K562 (cell line): ENCODE measurements at regions not wholly inside any gene's neighbourhood (a gene's known extent, or its start where the extent isn't known, plus 50 kb on each side); places are given as distances from the start of the nearest gene placed in this dataset.

Experiments used
- E4F1 ChIP-seq: fragments of 250-450 bp; sonication (Bioruptor Pico); IDR thresholded peaks from 2 replicates; pipeline ENCODE4 v1.5.0; 2021; ENCODE audit warnings: mild to moderate bottlenecking, borderline replicate concordance
- GATA2 ChIP-seq: sonication (generic); formaldehyde crosslinking; IDR thresholded peaks from 2 replicates; pipeline ENCODE4 v1.4.0; 2020; ENCODE audit warnings: mild to moderate bottlenecking, missing genetic modification reagents
- GTF2A2 ChIP-seq: IDR thresholded peaks from 2 replicates; pipeline ENCODE4 v1.6.1; 2016; ENCODE audit warnings: mild to moderate bottlenecking, missing genetic modification characterization, missing compliant biosample characterization
- MECOM ChIP-seq: fragments of 250-450 bp; sonication (Bioruptor Pico); IDR thresholded peaks from 2 replicates; pipeline ENCODE4 v1.8.0; 2022; ENCODE audit warnings: inconsistent platforms
- MTF1 ChIP-seq: fragments of 250-450 bp; sonication (Bioruptor Pico); IDR thresholded peaks from 2 replicates; pipeline ENCODE4 v1.9.0; 2021; ENCODE audit warnings: moderate library complexity, mild to moderate bottlenecking, inconsistent platforms, borderline replicate concordance
- SIN3A ChIP-seq, 2 experiments: fragments of 150-350 bp in 1 of 2; IDR thresholded peaks; 2 replicates each; pipeline ENCODE4 v1.6.1; 2011 to 2016; ENCODE audit warnings: borderline replicate concordance in 2 of 2, low read depth in 2 of 2, low read length in 2 of 2, mild to moderate bottlenecking in 2 of 2, moderate library complexity in 2 of 2; ENCODE audit not compliant: control insufficient read depth in 1 of 2
- ZNF644 ChIP-seq: fragments of 200-800 bp; sonication (Bioruptor generic); IDR thresholded peaks from 2 replicates; pipeline ENCODE4 v1.6.1; 2016; ENCODE audit warnings: low read depth, missing genetic modification characterization, missing compliant biosample characterization
- TF ChIP-seq, protein P1 (sequence below): fragments of 450-650 bp; conservative IDR thresholded peaks from 2 replicates; pipeline ENCODE4 v1.6.1; 2016; ENCODE audit warnings: missing genetic modification characterization, low read depth, mild to moderate bottlenecking, missing compliant biosample characterization, moderate library complexity
- TF ChIP-seq, protein P2 (sequence below): fragments of 250-450 bp; sonication (Bioruptor Pico); IDR thresholded peaks from 2 replicates; pipeline ENCODE4 v1.8.0; 2022; ENCODE audit warnings: inconsistent platforms

DNA sequence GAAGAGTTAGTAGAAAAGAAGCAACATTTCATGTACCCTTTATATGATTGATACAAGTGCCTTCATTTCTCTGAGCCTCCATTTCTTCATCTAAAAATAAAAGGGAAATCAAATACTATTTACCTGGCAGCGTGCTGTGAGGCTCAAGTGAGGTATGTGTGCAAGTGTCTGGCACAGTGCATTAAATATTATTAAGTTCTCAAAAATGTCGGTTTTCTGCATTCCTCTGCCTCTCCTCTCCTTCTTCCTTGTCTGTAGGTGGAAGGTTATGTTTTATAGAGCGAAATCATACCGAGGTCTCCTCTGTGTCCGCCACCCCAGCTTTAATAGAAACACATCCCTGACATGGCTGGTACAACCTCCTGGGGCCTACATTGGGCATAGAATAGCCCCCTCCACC lies 93.0 kb downstream of the FGF18 start (continued):
- no peak for TF ChIP-seq E4F1 (CRISPR knock-in tag)
- TF ChIP-seq GATA2 (CRISPR knock-in tag) = no peak
- TF ChIP-seq, protein P1, sequence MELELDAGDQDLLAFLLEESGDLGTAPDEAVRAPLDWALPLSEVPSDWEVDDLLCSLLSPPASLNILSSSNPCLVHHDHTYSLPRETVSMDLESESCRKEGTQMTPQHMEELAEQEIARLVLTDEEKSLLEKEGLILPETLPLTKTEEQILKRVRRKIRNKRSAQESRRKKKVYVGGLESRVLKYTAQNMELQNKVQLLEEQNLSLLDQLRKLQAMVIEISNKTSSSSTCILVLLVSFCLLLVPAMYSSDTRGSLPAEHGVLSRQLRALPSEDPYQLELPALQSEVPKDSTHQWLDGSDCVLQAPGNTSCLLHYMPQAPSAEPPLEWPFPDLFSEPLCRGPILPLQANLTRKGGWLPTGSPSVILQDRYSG (tag) = no peak
- TF ChIP-seq, protein P2, sequence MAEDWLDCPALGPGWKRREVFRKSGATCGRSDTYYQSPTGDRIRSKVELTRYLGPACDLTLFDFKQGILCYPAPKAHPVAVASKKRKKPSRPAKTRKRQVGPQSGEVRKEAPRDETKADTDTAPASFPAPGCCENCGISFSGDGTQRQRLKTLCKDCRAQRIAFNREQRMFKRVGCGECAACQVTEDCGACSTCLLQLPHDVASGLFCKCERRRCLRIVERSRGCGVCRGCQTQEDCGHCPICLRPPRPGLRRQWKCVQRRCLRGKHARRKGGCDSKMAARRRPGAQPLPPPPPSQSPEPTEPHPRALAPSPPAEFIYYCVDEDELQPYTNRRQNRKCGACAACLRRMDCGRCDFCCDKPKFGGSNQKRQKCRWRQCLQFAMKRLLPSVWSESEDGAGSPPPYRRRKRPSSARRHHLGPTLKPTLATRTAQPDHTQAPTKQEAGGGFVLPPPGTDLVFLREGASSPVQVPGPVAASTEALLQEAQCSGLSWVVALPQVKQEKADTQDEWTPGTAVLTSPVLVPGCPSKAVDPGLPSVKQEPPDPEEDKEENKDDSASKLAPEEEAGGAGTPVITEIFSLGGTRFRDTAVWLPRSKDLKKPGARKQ = no peak
- no peak for TF ChIP-seq MTF1 (CRISPR knock-in tag)
- no peak for TF ChIP-seq ZNF644
- no peak for TF ChIP-seq MECOM (CRISPR knock-in tag)
- TF ChIP-seq SIN3A (IDR thresholded peaks at IDR 0.05; ENCODE audit: borderline replicate concordance in 2 of 2, control insufficient read depth in 1 of 2, low read depth in 2 of 2, low read length in 2 of 2) = no peak
- no peak for TF ChIP-seq GTF2A2
